IMR-90 (cell line): ENCODE measurements at regions not wholly inside any gene's neighbourhood (a gene's known extent, or its start where the extent isn't known, plus 50 kb on each side); places are given as distances from the start of the nearest gene placed in this dataset.

Source experiments
- ATAC-seq: fragments of 200-7000 bp; cut with Tn5 transposase; 2 replicates; pipeline ENCODE4 v1.9.1; 2020; ENCODE audit warnings: low read depth, mild to moderate bottlenecking, moderate library complexity
- BruUV-seq: library from RNA; stranded (reverse); fragments of 400-500 nt; replicated peaks from 2 replicates; lab custom pipeline; 2021; lab: Mats Ljungman, UMichigan
- CTCF ChIA-PET: fragments of 300-600 bp; formaldehyde crosslinking; extraction: SDS; loops from one replicate; lab custom pipeline; 2021; ENCODE audit warnings: antibody characterized with exemption; lab: Yijun Ruan, JAX
- POLR2A ChIA-PET: fragments of 300-600 bp; sonication (Branson Sonifier 250); formaldehyde crosslinking; loops from one replicate; lab custom pipeline; 2022; ENCODE audit warnings: antibody characterized with exemption; ENCODE audit not compliant: unreplicated experiment; lab: Charles Lee
- DNase-seq: peaks from one replicate; pipeline ENCODE4 v3.0.0; 2013
- H2AFZ ChIP-seq: replicated peaks from 2 replicates; pipeline ENCODE3; 2013; ENCODE audit warnings: low read length, mild to moderate bottlenecking; ENCODE audit not compliant: poor library complexity
- H2AK5ac ChIP-seq: 2 replicates; pipeline ENCODE4 v1.6.1; 2013; ENCODE audit warnings: low read depth, low read length, inconsistent platforms
- H2AK9ac ChIP-seq: replicated peaks from 2 replicates; pipeline ENCODE3; 2013; ENCODE audit warnings: mild to moderate bottlenecking, low read depth, low read length, moderate library complexity; ENCODE audit not compliant: poor library complexity
- H2BK120ac ChIP-seq: 2 replicates; pipeline ENCODE4 v1.6.1; 2013; ENCODE audit warnings: low read depth, low read length, inconsistent platforms
- H2BK15ac ChIP-seq: 3 replicates; pipeline ENCODE4 v1.6.1; 2013; ENCODE audit warnings: low read depth, low read length, inconsistent platforms
- H2BK20ac ChIP-seq: 2 replicates; pipeline ENCODE4 v1.6.1; 2013; ENCODE audit warnings: low read depth, mild to moderate bottlenecking, inconsistent platforms, low read length, moderate library complexity
- H2BK5ac ChIP-seq: 2 replicates; pipeline ENCODE4 v1.6.1; 2013; ENCODE audit warnings: mild to moderate bottlenecking, low read depth, low read length, inconsistent platforms; ENCODE audit not compliant: poor library complexity, severe bottlenecking
- H3K14ac ChIP-seq: replicated peaks from 2 replicates; pipeline ENCODE4 v1.6.1; 2013; ENCODE audit warnings: low read depth, low read length, inconsistent platforms
- H3K18ac ChIP-seq: 2 replicates; pipeline ENCODE4 v1.6.1; 2013; ENCODE audit warnings: low read depth, low read length, control low read depth
- H3K23ac ChIP-seq: 2 replicates; pipeline ENCODE4 v1.6.1; 2013; ENCODE audit warnings: low read depth, low read length, inconsistent platforms
- H3K27ac ChIP-seq: 2 replicates; pipeline ENCODE4 v1.5.1; 2013; ENCODE audit warnings: mild to moderate bottlenecking, control low read depth, low read length; ENCODE audit not compliant: insufficient read depth
- H3K27me3 ChIP-seq: 2 replicates; pipeline ENCODE4 v1.6.1; 2013; ENCODE audit warnings: low read length; ENCODE audit not compliant: control insufficient read depth, insufficient read depth
- H3K36me3 ChIP-seq: 2 replicates; pipeline ENCODE4 v1.6.1; 2013; ENCODE audit warnings: low read length, mixed read lengths; ENCODE audit not compliant: control insufficient read depth, insufficient read depth
- H3K4ac ChIP-seq: 2 replicates; pipeline ENCODE4 v1.6.1; 2013; ENCODE audit warnings: low read depth, low read length, inconsistent platforms
- H3K4me1 ChIP-seq: 2 replicates; pipeline ENCODE4 v1.6.1; 2013; ENCODE audit warnings: low read length, mixed read lengths; ENCODE audit not compliant: control insufficient read depth, insufficient read depth
- H3K4me2 ChIP-seq: 2 replicates; pipeline ENCODE4 v1.6.1; 2013; ENCODE audit warnings: low read depth, mild to moderate bottlenecking, control low read depth, low read length, moderate library complexity
- H3K4me3 ChIP-seq: 2 replicates; pipeline ENCODE4 v1.5.1; 2013; ENCODE audit warnings: low read depth, mild to moderate bottlenecking, control low read depth, low read length, moderate library complexity; ENCODE audit not compliant: insufficient read depth
- H3K56ac ChIP-seq: 2 replicates; pipeline ENCODE4 v1.6.1; 2013; ENCODE audit warnings: low read length, inconsistent platforms; ENCODE audit not compliant: insufficient read depth; ENCODE audit errors: extremely low read depth
- H3K79me1 ChIP-seq, 2 experiments: 2 replicates each; pipeline ENCODE4 v1.6.1; 2013; ENCODE audit warnings: low read length in 2 of 2, inconsistent platforms in 1 of 2, low read depth in 1 of 2
- H3K9ac ChIP-seq: 2 replicates; pipeline ENCODE4 v1.6.1; 2013; ENCODE audit warnings: low read depth, low read length, control low read depth
- H3K9me1 ChIP-seq: 2 replicates; pipeline ENCODE4 v1.6.1; 2013; ENCODE audit warnings: low read length, inconsistent platforms; ENCODE audit not compliant: insufficient read depth
- H3K9me3 ChIP-seq: 2 replicates; pipeline ENCODE4 v1.6.1; 2013; ENCODE audit warnings: low read length; ENCODE audit not compliant: control insufficient read depth, insufficient read depth
- H4K20me1 ChIP-seq: 2 replicates; pipeline ENCODE4 v1.6.1; 2013; ENCODE audit warnings: low read length, inconsistent platforms; ENCODE audit not compliant: insufficient read depth
- H4K5ac ChIP-seq: 2 replicates; pipeline ENCODE4 v1.6.1; 2013; ENCODE audit warnings: mild to moderate bottlenecking, low read depth, low read length, control low read depth
- H4K8ac ChIP-seq, 2 experiments: 2 replicates each; pipeline ENCODE4 v1.6.1; 2013; ENCODE audit warnings: low read depth in 2 of 2, low read length in 2 of 2, control low read depth in 1 of 2, inconsistent platforms in 1 of 2
- H4K91ac ChIP-seq: 2 replicates; pipeline ENCODE4 v1.6.1; 2013; ENCODE audit warnings: low read depth, low read length, inconsistent platforms; ENCODE audit not compliant: insufficient read depth
- CEBPB ChIP-seq: IDR thresholded peaks from 2 replicates; pipeline ENCODE4 v1.6.1; 2012; ENCODE audit warnings: low read depth, low read length, improper control_type of control experiment
- POLR2A ChIP-seq: IDR thresholded peaks from 2 replicates; pipeline ENCODE4 v1.6.1; 2012; ENCODE audit warnings: mild to moderate bottlenecking, low read depth, low read length
- RFX5 ChIP-seq: IDR thresholded peaks from 2 replicates; pipeline ENCODE4 v1.8.0; 2012; ENCODE audit warnings: low read depth, mild to moderate bottlenecking, low read length, moderate library complexity
- whole genome bisulfite sequencing, 2 experiments: methylation state at CpG; one replicate each; pipeline versions ENCODE4 v1.1.5 to v1.1.7; 2013; ENCODE audit warnings: missing lambda C conversion rate in 2 of 2; ENCODE audit not compliant: insufficient read length in 1 of 2; ENCODE audit errors: extremely low coverage in 2 of 2; 5-methylcytosine and 5-hydroxymethylcytosine counted together
- dilution Hi-C: fragments of 300-500 bp; cut with HindIII; formaldehyde crosslinking; loops from one replicate; pipeline ENCODE4 v1.14.3; 2018; ENCODE audit warnings: low sequenced_read_pairs; ENCODE audit not compliant: unreplicated experiment
- in situ Hi-C: fragments of 300-500 bp; cut with MboI; formaldehyde crosslinking; loops from 3 replicates; pipeline ENCODE4 v1.14.3; 2019; ENCODE audit warnings: low sequenced_read_pairs, inconsistent platforms, mixed read lengths
- intact Hi-C: fragments of 100-400 bp; cut with micrococcal nuclease; formaldehyde crosslinking; loops from 2 replicates; pipeline ENCODE4 v1.10.0; 2022

DNA sequence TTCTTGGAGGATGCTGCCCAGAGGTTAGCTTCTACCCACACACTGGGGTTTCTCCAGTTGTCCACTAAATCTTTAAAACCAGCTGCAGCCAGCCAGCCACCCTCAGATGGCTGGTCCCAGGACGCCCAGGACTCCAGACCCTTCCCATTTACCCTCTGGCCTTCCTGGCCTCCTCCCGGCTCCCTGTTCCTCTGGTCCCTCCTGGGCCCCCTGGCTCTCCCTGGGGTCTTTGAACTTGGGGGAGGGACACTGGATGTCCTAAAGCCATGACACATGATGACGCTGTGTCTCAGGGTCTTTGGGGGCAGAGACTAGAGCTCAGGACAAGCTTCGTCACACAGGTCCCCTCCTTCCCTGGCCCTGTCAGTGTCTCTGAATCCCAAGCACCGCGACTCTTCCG is 201.1 kb upstream of the HDAC4 start:
- Histone ChIP-seq H3K18ac (no peak overlapping the region), H3K9me3 (peaks cover 40% of the 10 kb centered on the region), H3K56ac (no peak overlapping the region), H3K79me1 (no peaks in the 10 kb centered on the region), H3K27ac (no peak overlapping the region), H2AK5ac (no peak overlapping the region), H4K8ac (no peak overlapping the region), H2BK5ac (no peak overlapping the region), H2BK120ac (no peak overlapping the region), H3K36me3 (no peaks in the 10 kb centered on the region), H2AK9ac (no peak overlapping the region), H3K9me1 (no peaks in the 10 kb centered on the region), H2BK20ac (no peak overlapping the region), H3K4ac (no peak overlapping the region), H3K4me3 (no peak overlapping the region), H3K14ac (no peak overlapping the region), H3K4me1 (no peaks in the 10 kb centered on the region), H3K27me3 (no peaks in the 10 kb centered on the region), H3K9ac (no peak overlapping the region), H2AFZ (no peak overlapping the region), H2BK15ac (no peak overlapping the region), H4K5ac (no peak overlapping the region), H4K20me1 (no peaks in the 10 kb centered on the region), H4K91ac (no peak overlapping the region), H3K4me2 (no peak overlapping the region), H3K23ac (no peak overlapping the region)
- in situ Hi-C loops, result no loop called here
- BruUV-seq, result no TSS peak
- ChIA-PET POLR2A (no interaction called here), CTCF (no interaction called here)
- intact Hi-C loops, result no loop called here
- ATAC-seq, result no peak
- no CpG with 5 or more reads among the region's 7 CpGs for WGBS, 2 experiments
- dilution Hi-C loops, result no loop called here
- DNase-seq, result no peak
- no peak for TF ChIP-seq RFX5
- TF ChIP-seq POLR2A, result no peak
- TF ChIP-seq CEBPB, result no peak
